GM19438 (cell line): ENCODE measurements at regions not wholly inside any gene's neighbourhood (a gene's known extent, or its start where the extent isn't known, plus 50 kb on each side); places are given as distances from the start of the nearest gene placed in this dataset.

ENCODE experiments used
- ATAC-seq: cut with Tn5 transposase; IDR thresholded peaks from one replicate; pipeline ENCODE4 v1.9.1; 2021; ENCODE audit warnings: low read depth; ENCODE audit not compliant: unreplicated experiment

GRCh38 chr13:78998630-78999315, 339.8 kb upstream of the OBI1 start:
- ATAC-seq = no peak

- no peak for ATAC-seq
Measured at GRCh38 chr13:78997902-78998629, 339.1 kb upstream of the OBI1 start.

DNA sequence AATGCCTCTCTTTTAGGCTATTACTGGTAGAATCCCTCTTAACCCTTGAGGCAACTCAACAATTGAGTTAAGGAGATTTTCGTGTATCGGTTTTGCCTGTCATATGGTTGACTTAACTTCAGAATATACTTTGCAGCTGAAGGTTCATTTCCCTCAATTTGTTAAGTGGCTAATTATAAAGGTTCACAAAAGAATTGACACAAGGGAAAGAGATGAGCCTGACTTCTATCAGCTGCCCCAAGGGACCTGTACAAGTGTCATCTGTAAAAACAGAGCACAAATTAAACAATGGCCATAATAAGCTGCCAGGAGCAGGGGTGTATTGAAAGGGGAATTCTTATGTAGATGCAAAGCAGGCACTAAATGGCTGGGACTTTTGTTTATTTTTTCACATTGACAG, 334.8 kb upstream of the OBI1 start:
- ATAC-seq = no peak

GRCh38 chr13:78981913-78982312, 323.0 kb upstream of the OBI1 start:
- no peak for ATAC-seq

- no peak for ATAC-seq
Measured at GRCh38 chr13:78979349-78979748, 320.4 kb upstream of the OBI1 start.

- no peak for ATAC-seq
Measured at GRCh38 chr13:78978381-78978998, 319.5 kb upstream of the OBI1 start.

DNA sequence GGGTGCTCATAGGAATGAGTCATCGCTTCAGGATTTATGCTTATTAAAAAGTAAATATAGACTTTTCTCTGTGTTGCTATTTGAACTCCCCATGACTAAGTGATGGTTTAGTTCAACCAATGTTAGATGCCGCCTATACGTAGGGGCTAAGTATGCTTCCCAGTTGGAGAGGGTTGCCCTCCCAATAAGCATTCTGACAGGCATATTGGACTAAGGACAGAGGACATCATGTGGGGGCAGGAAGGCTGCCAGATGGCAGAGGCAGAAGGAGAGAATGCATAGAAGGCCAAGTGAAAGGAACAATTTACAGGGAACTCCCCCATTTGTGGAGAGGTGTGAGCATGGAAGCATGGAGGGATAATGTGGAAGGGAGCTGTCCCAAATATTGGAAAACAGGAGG, 318.4 kb upstream of the OBI1 start:
- no peak for ATAC-seq

GRCh38 chr13:78976696-78977095, 317.7 kb upstream of the OBI1 start:
- ATAC-seq = no peak

DNA sequence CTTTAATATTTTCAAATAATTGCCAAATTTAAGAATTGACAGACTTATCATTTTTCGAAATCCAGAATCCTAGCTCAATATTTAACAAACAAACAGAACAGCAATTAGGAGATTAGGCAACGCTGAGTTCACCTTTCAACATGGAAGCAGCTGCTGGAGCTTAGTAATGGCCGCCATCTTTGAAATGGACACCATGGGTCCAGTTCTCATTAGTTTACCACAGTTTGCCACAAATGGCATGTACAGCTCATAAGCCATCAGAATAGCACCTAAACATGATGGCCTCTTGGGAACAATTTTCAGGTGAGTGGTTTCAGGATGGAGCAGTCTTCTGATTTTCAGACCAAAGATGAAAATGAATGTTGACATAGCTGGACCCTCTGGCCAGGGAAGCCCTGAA, 313.6 kb upstream of the OBI1 start:
- ATAC-seq = no peak

DNA sequence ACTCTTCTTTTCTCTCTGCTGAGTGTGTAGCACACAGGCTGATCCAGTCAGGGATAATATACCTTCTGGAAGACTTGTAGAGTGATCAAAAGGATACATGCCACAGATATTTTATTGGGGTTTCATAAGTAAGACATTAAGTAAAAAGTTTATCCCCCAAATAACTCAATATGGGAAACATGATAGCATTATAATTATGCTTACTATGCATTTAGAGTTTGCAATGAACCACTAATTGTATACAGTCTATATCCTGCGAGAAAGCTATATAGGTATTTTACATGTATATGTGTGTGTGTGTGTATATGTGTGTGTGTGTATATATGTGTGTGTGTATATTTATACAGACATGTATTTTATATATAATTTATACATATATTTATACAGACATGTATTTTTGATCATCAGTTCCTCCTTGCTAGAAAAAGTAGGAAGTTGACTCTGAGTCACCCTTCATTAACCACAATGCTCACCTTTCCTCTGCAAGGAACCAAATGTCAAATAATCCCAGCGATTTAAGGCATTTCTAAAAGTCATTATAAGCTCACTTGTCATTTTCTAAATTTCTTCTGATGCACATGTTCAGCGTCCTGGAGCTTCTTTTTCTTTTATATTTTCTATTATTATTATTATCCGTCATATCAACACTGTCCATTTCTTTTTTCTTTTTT, 312.5 kb upstream of the OBI1 start:
- ATAC-seq = no peak

DNA sequence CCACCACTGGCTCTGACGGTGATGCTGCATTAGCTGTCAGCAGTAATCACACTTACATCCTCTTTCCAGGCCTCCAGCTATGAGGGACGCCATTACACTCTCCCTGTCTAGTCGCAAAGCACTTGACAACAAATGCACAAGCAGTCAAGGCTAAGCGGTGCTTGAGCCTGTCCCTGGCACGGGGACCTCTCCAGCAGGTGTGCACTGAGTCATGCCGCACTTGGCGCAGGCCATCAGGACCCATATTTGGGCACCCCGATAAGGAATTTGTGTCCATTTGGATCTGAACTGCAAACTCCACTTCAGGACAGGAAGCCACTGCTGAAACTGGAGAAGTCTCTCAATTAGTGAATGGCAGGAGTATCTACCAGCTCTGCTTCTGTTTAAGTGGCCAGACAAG, 301.9 kb upstream of the OBI1 start:
- no peak for ATAC-seq

GRCh38 chr13:78958006-78958405, 299.1 kb upstream of the OBI1 start:
- no peak for ATAC-seq

DNA sequence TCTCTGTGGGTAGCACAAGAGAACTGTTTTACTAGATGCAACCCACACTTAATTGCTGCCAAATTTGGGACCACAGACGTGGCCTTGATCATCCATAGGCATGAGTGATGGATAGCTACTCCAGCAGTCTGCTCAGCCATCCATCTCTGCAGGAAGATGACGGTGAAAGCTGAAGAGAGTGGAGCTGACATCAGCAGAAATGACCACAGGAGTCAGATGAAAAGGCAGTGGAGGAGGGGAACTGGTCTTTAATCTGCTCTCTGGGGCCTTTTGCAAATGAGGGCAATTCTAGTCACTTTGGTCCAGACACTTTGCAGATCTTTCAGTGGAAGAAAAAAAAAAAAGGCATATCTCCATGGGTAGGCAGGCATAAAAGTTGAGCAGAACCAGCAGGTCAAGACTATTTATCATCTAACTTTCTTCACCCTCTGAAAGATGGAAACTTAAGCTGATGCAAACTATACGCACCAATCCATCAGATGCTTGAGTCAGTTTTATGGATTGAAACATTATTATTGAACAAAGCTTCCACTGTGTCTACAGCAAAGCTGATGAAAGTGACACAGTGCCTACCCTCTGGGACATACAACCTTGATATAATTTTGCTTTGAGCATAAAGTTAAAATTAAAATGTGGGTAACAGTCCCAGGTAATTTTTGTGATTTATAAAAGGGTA, 281.6 kb upstream of the OBI1 start:
- no peak for ATAC-seq

- ATAC-seq = no peak
Measured at GRCh38 chr13:78934336-78934735, 275.4 kb upstream of the OBI1 start.

GRCh38 chr13:78915015-78915414, 256.1 kb upstream of the OBI1 start:
- no peak for ATAC-seq

- ATAC-seq = no peak
Measured at GRCh38 chr13:78913656-78914055, 254.7 kb upstream of the OBI1 start.

DNA sequence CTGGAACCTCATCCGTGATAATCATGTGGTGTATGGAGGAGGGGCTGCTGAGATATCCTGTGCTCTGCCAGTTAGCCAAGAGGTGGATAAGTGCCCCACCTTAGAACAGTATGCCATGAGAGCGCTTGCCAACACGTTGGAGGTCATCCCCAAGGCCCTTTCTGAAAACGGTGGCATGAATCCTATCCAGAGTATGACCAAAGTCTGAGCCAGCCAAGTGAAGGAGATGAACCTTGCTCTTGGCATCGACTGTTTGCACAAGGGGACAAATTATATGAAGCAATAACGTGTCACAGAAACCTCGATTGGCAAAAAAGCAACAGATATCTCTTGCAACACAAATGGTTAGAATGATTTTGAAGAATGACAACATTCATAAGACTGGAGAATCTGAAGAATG, 251.2 kb upstream of the OBI1 start:
- ATAC-seq = no peak

- no peak for ATAC-seq
Measured at GRCh38 chr13:78909276-78909675, 250.3 kb upstream of the OBI1 start.

DNA sequence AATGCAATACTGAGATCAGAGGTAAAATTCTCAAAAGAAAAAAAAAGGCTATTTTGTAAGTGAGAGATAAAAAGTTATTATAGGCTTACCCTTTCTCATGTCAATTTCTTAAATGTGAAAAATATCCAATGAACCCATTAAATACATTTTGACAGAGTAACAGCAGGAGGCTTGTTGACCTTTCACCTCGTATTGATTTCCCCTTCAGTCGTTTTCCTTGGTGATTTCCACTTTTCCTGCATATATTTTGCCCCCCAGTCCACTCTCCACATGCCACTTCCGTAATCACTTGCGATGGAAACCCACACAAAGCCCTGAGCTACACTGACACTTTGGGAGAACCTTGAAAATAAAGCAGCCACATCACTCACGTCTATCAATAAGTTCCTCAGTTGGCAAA, 248.1 kb upstream of the OBI1 start:
- no peak for ATAC-seq

- no peak for ATAC-seq
Measured at GRCh38 chr13:78897200-78897599, 238.2 kb upstream of the OBI1 start.

- no peak for ATAC-seq
Measured at GRCh38 chr13:78884571-78884970, 225.6 kb upstream of the OBI1 start.
